Neural cell (in vitro differentiated cells): ENCODE measurements at regions not wholly inside any gene's neighbourhood (a gene's known extent, or its start where the extent isn't known, plus 50 kb on each side); places are given as distances from the start of the nearest gene placed in this dataset.

Experiments used
- CTCF ChIP-seq: fragments of 450-650 bp; IDR thresholded peaks from 2 replicates; pipeline ENCODE4 v1.5.1; 2014; ENCODE audit warnings: antibody characterized with exemption, mild to moderate bottlenecking, moderate library complexity; ENCODE audit not compliant: poor library complexity, severe bottlenecking
- EP300 ChIP-seq: fragments of 450-650 bp; conservative IDR thresholded peaks from 2 replicates; pipeline ENCODE4 v1.6.1; 2014; ENCODE audit warnings: antibody characterized with exemption, mild to moderate bottlenecking, moderate library complexity; ENCODE audit not compliant: poor library complexity, severe bottlenecking
- EZH2 ChIP-seq: fragments of 200-600, 300-800 bp; shearing (Covaris generic), sonication (generic); IDR thresholded peaks from 2 replicates; pipeline ENCODE4 v1.6.1; 2014; ENCODE audit warnings: antibody characterized with exemption, low read length, borderline replicate concordance, mild to moderate bottlenecking; ENCODE audit not compliant: insufficient read depth, poor library complexity, severe bottlenecking
- MXI1 ChIP-seq: fragments of 450-650 bp; conservative IDR thresholded peaks from 2 replicates; pipeline ENCODE4 v1.6.1; 2014; ENCODE audit warnings: antibody characterized with exemption, mild to moderate bottlenecking; ENCODE audit not compliant: poor library complexity, severe bottlenecking
- POLR2AphosphoS5 ChIP-seq: IDR thresholded peaks from 2 replicates; pipeline ENCODE4 v1.6.1; 2012
- RAD21 ChIP-seq: fragments of 450-650 bp; conservative IDR thresholded peaks from 2 replicates; pipeline ENCODE4 v1.6.1; 2014; ENCODE audit warnings: antibody characterized with exemption, mild to moderate bottlenecking, moderate library complexity
- REST ChIP-seq: IDR thresholded peaks from 2 replicates; pipeline ENCODE4 v1.6.1; 2012; ENCODE audit warnings: borderline replicate concordance
- SMC3 ChIP-seq: fragments of 450-650 bp; conservative IDR thresholded peaks from 2 replicates; pipeline ENCODE4 v1.6.1; 2014; ENCODE audit warnings: antibody characterized with exemption, mild to moderate bottlenecking, moderate library complexity; ENCODE audit not compliant: poor library complexity
- TAF1 ChIP-seq: IDR thresholded peaks from 2 replicates; pipeline ENCODE4 v1.6.1; 2012; ENCODE audit warnings: low read depth

- TF ChIP-seq CTCF (no peak), EP300 (no peak), SMC3 (no peak), RAD21 (no peak), EZH2 (no peak), REST (no peak), TAF1 (no peak), MXI1 (no peak), POLR2AphosphoS5 (no peak)
Measured at GRCh38 chr2:103527278-103527677, 765.4 kb downstream of the TMEM182 start.
